ENCODE measurements at regions not wholly inside any gene's neighbourhood (a gene's known extent, or its start where the extent isn't known, plus 50 kb on each side); places are given as distances from the start of the nearest gene placed in this dataset.

DNA sequence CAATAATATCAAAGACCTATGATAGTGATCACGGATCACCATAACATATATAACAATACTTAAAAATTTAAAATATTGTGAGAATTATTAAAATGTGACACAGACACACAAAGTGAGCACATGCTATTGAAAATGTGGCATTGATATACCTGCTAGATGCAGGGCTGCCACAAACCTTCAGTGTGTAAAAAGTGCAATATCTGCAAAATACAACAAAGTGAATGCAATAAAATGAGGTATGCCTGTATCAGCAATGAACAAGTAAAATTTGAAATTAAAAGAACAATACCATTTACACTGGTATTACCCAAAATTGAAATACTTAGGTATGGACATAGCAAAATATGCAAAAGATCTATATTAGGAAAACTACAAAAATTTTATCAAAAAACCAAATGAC, 1217.8 kb upstream of the PCDH20 start:
- TF ChIP-seq EP300 (IDR thresholded peaks at IDR 0.05) = no peak
- no peak for TF ChIP-seq POLR2A (IDR thresholded peaks at IDR 0.05)
- TF ChIP-seq, protein P1, sequence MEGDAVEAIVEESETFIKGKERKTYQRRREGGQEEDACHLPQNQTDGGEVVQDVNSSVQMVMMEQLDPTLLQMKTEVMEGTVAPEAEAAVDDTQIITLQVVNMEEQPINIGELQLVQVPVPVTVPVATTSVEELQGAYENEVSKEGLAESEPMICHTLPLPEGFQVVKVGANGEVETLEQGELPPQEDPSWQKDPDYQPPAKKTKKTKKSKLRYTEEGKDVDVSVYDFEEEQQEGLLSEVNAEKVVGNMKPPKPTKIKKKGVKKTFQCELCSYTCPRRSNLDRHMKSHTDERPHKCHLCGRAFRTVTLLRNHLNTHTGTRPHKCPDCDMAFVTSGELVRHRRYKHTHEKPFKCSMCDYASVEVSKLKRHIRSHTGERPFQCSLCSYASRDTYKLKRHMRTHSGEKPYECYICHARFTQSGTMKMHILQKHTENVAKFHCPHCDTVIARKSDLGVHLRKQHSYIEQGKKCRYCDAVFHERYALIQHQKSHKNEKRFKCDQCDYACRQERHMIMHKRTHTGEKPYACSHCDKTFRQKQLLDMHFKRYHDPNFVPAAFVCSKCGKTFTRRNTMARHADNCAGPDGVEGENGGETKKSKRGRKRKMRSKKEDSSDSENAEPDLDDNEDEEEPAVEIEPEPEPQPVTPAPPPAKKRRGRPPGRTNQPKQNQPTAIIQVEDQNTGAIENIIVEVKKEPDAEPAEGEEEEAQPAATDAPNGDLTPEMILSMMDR (IDR thresholded peaks at IDR 0.05) = no peak
- no peak for TF ChIP-seq POLR2AphosphoS5 (IDR thresholded peaks at IDR 0.05)

DNA sequence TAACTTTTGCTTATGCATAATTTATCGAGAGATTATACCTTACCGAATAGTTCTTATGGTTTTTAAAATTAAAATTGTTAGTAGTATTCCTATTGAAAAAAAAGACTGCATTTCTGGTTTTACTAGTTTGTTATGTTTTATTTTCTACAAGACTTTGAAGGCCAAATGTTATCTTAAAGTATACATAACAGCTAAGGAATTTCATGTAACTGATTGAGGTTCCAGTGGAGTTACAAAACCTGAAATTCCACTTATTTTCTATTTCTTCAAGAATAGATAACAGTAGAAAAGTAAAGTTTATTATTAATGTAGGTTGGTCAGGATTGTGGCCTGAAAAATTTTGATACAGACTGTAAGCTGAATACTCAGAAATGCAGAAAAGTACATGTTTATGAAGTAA, 1216.0 kb upstream of the PCDH20 start:
- no peaks in the 10 kb centered on the region for H3K4me1 ChIP-seq
- no peaks in the 10 kb centered on the region for H3K36me3 ChIP-seq

More for the DNA sequence above, 1217.8 kb upstream of the PCDH20 start:
- H3K4me1 ChIP-seq = no peaks in the 10 kb centered on the region
- H3K9me3 ChIP-seq = no peaks in the 10 kb centered on the region
- no peak overlapping the region for H3K27ac ChIP-seq
- no peaks in the 10 kb centered on the region for H3K27me3 ChIP-seq
- no peaks in the 10 kb centered on the region for H3K36me3 ChIP-seq
- no peak for ATAC-seq
- H3K4me3 ChIP-seq = no peak overlapping the region
- WGBS, 2 donors (ENCODE audit: low coverage in 1 of 2) = 83 to 100% methylated on average over 1 of the region's 1 CpG

DNA sequence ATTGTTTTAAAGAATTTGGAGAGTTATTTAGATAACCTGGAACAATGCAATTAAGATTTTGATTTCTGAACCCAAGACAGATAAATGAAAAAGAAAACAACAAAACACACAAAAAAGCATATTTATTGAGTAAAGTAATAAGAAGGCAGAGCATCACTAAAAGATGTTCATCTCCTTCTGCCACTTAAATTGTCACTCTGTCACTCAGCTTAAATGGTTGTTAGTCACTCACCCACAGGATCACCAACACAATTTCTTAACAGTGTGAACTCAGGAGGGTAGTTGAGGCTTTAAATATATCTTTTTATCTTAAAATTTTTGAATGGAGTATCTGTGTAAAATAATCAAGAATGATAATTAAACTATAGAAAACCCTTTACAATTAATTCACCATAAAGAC, 1215.5 kb upstream of the PCDH20 start:
- TF ChIP-seq, protein P1 (IDR thresholded peaks at IDR 0.05) = no peak
- TF ChIP-seq POLR2AphosphoS5 (IDR thresholded peaks at IDR 0.05) = no peak
- TF ChIP-seq EP300 (IDR thresholded peaks at IDR 0.05) = no peak
- no peak for TF ChIP-seq POLR2A (IDR thresholded peaks at IDR 0.05)
- ATAC-seq = no peak
- H3K9me3 ChIP-seq = no peaks in the 10 kb centered on the region
- no peak overlapping the region for H3K4me3 ChIP-seq
- H3K27ac ChIP-seq = no peak overlapping the region
- no peaks in the 10 kb centered on the region for H3K27me3 ChIP-seq
- no peaks in the 10 kb centered on the region for H3K36me3 ChIP-seq
- H3K4me1 ChIP-seq = no peaks in the 10 kb centered on the region

More for the DNA sequence above, 1216.0 kb upstream of the PCDH20 start:
- Histone ChIP-seq H3K4me3 (no peak overlapping the region), H3K27ac (no peak overlapping the region), H3K9me3 (no peaks in the 10 kb centered on the region), H3K27me3 (no peaks in the 10 kb centered on the region)
- TF ChIP-seq POLR2A (IDR thresholded peaks at IDR 0.05) (no peak), POLR2AphosphoS5 (IDR thresholded peaks at IDR 0.05) (no peak), EP300 (IDR thresholded peaks at IDR 0.05) (no peak)
- TF ChIP-seq, protein P1 (IDR thresholded peaks at IDR 0.05) = no peak
- ATAC-seq = no peak
- WGBS, 2 donors (ENCODE audit: low coverage in 1 of 2) = 96 to 97% methylated on average over 2 of the region's 2 CpGs

DNA sequence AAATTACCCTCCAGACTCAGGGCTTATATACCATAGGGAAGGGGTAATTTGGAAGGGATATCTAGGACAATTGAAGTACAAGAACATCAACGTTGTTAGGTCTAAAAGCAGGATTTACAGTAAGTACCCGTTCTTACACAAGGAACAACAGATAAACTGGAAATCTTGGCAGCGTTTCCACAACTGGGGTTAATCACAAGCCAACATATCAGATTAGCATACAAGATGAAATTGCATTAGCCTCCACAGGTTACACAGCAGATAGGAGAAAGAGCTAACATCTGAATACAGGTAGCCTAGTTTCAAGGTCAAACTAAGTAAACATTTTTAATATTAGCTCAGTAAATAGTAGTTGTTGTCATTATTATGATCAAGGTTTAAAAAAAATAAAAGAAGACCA, 1214.0 kb upstream of the PCDH20 start:
- no peaks in the 10 kb centered on the region for H3K9me3 ChIP-seq
- H3K4me3 ChIP-seq = no peak overlapping the region
- 70 to 89% methylated on average over 3 of the region's 3 CpGs for WGBS, 2 donors (ENCODE audit: low coverage in 1 of 2)
- no peak overlapping the region for H3K27ac ChIP-seq
- no peaks in the 10 kb centered on the region for H3K27me3 ChIP-seq
- no peak for ATAC-seq
- TF ChIP-seq POLR2AphosphoS5 (IDR thresholded peaks at IDR 0.05) = no peak
- no peak for TF ChIP-seq POLR2A (IDR thresholded peaks at IDR 0.05)
- TF ChIP-seq, protein P1 (IDR thresholded peaks at IDR 0.05) = no peak
- no peak for TF ChIP-seq EP300 (IDR thresholded peaks at IDR 0.05)
- no peaks in the 10 kb centered on the region for H3K36me3 ChIP-seq
- H3K4me1 ChIP-seq = no peaks in the 10 kb centered on the region

DNA sequence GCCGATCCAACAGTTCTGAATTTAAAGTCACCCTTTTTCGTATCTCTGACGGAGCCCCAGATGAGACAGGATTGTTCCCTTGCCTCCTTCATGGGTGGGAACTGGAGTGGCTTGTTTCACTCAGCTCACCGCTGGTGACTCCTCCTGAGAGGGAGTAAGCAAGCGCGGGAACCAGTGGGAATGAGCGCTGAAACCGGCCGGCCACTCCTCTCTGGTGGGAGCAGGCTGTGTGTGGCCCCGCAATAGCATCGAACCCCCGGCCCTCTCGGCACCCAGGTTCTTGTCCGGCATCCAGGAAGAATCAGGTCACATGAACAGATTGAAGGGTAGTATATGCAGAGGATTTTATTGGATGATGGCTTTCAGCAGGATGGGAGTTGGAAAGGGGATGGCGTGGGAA, 1211.6 kb upstream of the PCDH20 start:
- no peaks in the 10 kb centered on the region for H3K4me1 ChIP-seq
- no peak overlapping the region for H3K27ac ChIP-seq
- H3K4me3 ChIP-seq = no peak overlapping the region
- H3K27me3 ChIP-seq = no peaks in the 10 kb centered on the region
- no peak for TF ChIP-seq POLR2AphosphoS5 (IDR thresholded peaks at IDR 0.05)
- no peak for TF ChIP-seq EP300 (IDR thresholded peaks at IDR 0.05)
- TF ChIP-seq, protein P1 (IDR thresholded peaks at IDR 0.05) = no peak
- TF ChIP-seq POLR2A (IDR thresholded peaks at IDR 0.05) = no peak
- 83 to 90% methylated on average over 3 to 4 of the region's 15 CpGs for WGBS, 2 donors (ENCODE audit: low coverage in 1 of 2)
- no peaks in the 10 kb centered on the region for H3K9me3 ChIP-seq
- ATAC-seq = no peak
- H3K36me3 ChIP-seq = no peaks in the 10 kb centered on the region

Data from gastroesophageal sphincter (tissue), 4 donors.